Epithelial cell of proximal tubule (primary cell): ENCODE measurements at regions not wholly inside any gene's neighbourhood (a gene's known extent, or its start where the extent isn't known, plus 50 kb on each side); places are given as distances from the start of the nearest gene placed in this dataset.
"Not testable (repeated sequence)": the region's sequence is repeated elsewhere in the genome, so short reads cannot be mapped to it uniquely, and the experiment has no call there.

ENCODE experiments used
- DNase-seq: peaks from one replicate; pipeline ENCODE4 v3.0.0-alpha.2; 2011; ENCODE audit warnings: low read depth
- H3K4me3 ChIP-seq: 2 replicates; pipeline ENCODE4 v1.5.1; 2011; ENCODE audit warnings: low read depth, mild to moderate bottlenecking, low read length
- CTCF ChIP-seq: conservative IDR thresholded peaks from 2 replicates; pipeline ENCODE4 v1.5.1; 2012; ENCODE audit warnings: low read depth, mild to moderate bottlenecking, low read length

- H3K4me3 ChIP-seq: no peak overlapping the region
- DNase-seq: peak; percentile 38
Observed at GRCh38 chr6:134752445-134752844, 197.5 kb downstream of the ALDH8A1 start.

GRCh38 chr6:134750669-134751068 is 199.2 kb downstream of the ALDH8A1 start:
- no peak overlapping the region for H3K4me3 ChIP-seq
- no peak for TF ChIP-seq CTCF
- DNase-seq: no peak

More at GRCh38 chr6:134752445-134752844, 197.5 kb downstream of the ALDH8A1 start:
- TF ChIP-seq CTCF: no peak

- no peak overlapping the region for H3K4me3 ChIP-seq
- no peak for DNase-seq
- TF ChIP-seq CTCF: no peak
Observed at GRCh38 chr6:134748484-134748883, 201.4 kb downstream of the ALDH8A1 start.

GRCh38 chr6:134747197-134747596 is 202.7 kb downstream of the ALDH8A1 start:
- not testable (repeated sequence) for H3K4me3 ChIP-seq

GRCh38 chr6:134746140-134746539 is 203.8 kb downstream of the ALDH8A1 start:
- no peak for TF ChIP-seq CTCF
- H3K4me3 ChIP-seq: no peak overlapping the region
- DNase-seq: no peak

More at GRCh38 chr6:134747197-134747596, 202.7 kb downstream of the ALDH8A1 start:
- DNase-seq: not testable (repeated sequence)

- H3K4me3 ChIP-seq, DNase-seq: not testable (repeated sequence)
Observed at GRCh38 chr6:134745192-134745591, 204.7 kb downstream of the ALDH8A1 start.

GRCh38 chr6:134744301-134744700 is 205.6 kb downstream of the ALDH8A1 start:
- H3K4me3 ChIP-seq: no peak overlapping the region
- no peak for TF ChIP-seq CTCF
- DNase-seq: peak; percentile 27

- DNase-seq: no peak
Observed at GRCh38 chr6:134741200-134741536, 208.7 kb downstream of the ALDH8A1 start.

More at GRCh38 chr6:134741200-134741536, 208.7 kb downstream of the ALDH8A1 start:
- TF ChIP-seq CTCF: peak; percentile 52
- no peak overlapping the region for H3K4me3 ChIP-seq
